ENCODE measurements at regions not wholly inside any gene's neighbourhood (a gene's known extent, or its start where the extent isn't known, plus 50 kb on each side); places are given as distances from the start of the nearest gene placed in this dataset.

DNA sequence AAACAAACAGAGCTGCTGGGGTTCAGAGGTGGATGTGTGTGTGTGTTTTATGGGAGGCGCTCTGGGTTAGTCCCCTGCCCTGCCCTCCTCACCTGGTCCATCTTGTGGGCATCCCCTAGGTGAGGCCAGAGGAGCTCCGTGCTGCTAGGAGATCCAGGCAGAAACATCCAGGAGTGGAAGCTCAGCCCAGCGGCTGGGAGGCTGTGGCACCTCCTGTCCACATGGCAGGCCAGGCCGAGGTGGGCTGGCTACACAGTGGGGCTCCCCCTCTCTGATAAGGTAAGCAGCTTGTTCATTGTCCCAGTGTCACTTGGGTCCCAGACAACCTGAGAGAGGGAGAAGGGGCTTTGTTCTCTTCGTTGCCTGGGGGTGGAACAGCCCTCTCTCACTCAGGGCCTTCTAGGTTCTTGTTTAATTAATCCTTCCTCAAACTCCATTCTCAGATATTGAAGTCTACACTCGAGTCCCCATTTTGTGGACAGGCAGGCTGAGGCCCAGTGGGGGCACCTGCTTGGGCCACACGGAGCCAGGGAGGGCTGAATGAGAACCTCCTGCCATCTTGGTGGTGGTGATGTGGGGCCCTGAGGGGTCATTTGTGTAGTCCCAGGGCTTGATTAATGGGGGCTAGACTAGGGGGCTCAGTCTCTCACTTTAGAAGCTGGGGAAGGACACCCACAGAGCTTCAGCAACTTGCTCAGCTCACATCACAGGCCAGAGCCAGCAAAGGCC lies 216.8 kb upstream of the GPR26 start:
- DNase-seq, result no peak
- H3K4me1 ChIP-seq, result no peaks in the 10 kb centered on the region
- no peak overlapping the region for H3K27ac ChIP-seq
- intact Hi-C loops (cut with DNase I), result no loop called here
- no peak overlapping the region for H3K4me3 ChIP-seq
- no peak for TF ChIP-seq CTCF (IDR thresholded peaks at IDR 0.05)
- TF ChIP-seq POLR2A (IDR thresholded peaks at IDR 0.05), result no peak
- no peaks in the 10 kb centered on the region for H3K9me3 ChIP-seq
- no peaks in the 10 kb centered on the region for H3K36me3 ChIP-seq
- peaks cover 0 to 6% (median 0%) of the 10 kb centered on the region in 4 donors for H3K27me3 ChIP-seq
- WGBS, 2 donors, result 83% methylated on average over 2 to 3 of the region's 7 CpGs

- Histone ChIP-seq H3K36me3 (no peaks in the 10 kb centered on the region), H3K9me3 (no peaks in the 10 kb centered on the region), H3K27ac (no peak overlapping the region), H3K27me3 (peaks cover 0 to 6% (median 0%) of the 10 kb centered on the region in 4 donors), H3K4me3 (no peak overlapping the region), H3K4me1 (no peaks in the 10 kb centered on the region)
- WGBS, 2 donors, result 71 to 74% methylated on average over 14 of the region's 14 CpGs
- DNase-seq, result no peak
- TF ChIP-seq POLR2A (IDR thresholded peaks at IDR 0.05) (no peak), CTCF (IDR thresholded peaks at IDR 0.05) (no peak)
- intact Hi-C loops (cut with DNase I), result no loop called here
Measured at GRCh38 chr10:123450956-123451605, 215.1 kb upstream of the GPR26 start.

DNA sequence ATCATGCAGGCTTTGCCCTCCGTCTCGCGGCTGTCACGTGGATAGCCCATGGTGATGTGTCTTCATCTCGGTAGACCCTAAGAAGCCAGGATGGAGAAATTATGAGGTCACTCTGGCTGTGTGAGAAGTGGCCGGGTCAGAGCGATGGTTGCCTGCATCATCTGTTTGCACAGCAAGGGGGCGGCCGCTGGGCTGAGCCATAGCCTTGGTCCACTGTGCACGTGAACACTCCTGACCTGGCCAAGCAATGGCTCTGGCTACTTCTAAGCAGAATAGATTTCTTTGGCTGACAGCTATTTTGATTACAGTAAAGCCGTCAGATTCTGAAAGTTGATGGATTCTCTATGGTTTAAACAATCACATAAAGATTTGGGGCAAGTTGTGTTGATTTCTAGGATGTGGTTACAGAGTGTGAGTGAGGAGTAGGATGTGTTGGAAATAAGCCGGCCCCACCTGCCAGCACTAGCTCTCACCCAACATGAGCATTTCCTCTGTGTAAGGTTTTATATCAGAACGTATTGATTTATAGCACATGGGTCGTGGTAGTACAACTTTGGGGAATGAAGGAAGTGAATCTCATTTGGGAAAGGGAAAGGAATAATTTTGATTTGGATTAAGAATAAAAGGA lies 214.4 kb upstream of the GPR26 start:
- H3K36me3 ChIP-seq, result no peaks in the 10 kb centered on the region
- peaks cover 0 to 6% (median 0%) of the 10 kb centered on the region in 4 donors for H3K27me3 ChIP-seq
- no peak for DNase-seq
- 66 to 72% methylated on average over 13 to 14 of the region's 14 CpGs for WGBS, 2 donors
- TF ChIP-seq CTCF (IDR thresholded peaks at IDR 0.05), result no peak
- no peak for TF ChIP-seq POLR2A (IDR thresholded peaks at IDR 0.05)
- H3K4me1 ChIP-seq, result no peaks in the 10 kb centered on the region
- H3K4me3 ChIP-seq, result no peak overlapping the region
- no peak overlapping the region for H3K27ac ChIP-seq
- H3K9me3 ChIP-seq, result no peaks in the 10 kb centered on the region
- intact Hi-C loops (cut with DNase I), result no loop called here

DNA sequence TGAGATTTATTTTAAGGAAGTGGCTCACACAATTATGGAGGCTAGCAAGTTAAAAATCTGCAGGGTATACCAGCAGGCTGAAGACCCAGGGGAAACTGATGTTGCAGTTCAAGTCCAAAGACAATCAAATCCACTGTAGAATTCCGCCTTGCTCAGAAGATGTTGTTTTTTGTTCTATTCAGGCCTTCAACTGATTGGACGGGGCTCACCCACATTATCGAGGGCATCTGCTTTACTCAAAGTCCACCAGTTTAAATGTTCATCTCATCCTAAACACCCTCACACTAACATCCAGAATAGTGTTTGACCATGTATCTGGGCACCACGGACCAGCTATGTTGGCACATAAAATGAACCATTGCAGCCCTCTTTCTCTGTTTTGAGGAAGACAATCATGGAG lies 211.2 kb upstream of the GPR26 start:
- no peaks in the 10 kb centered on the region for H3K9me3 ChIP-seq
- no peak overlapping the region for H3K27ac ChIP-seq
- 89% methylated on average over 4 of the region's 4 CpGs for WGBS, 2 donors
- no peaks in the 10 kb centered on the region for H3K36me3 ChIP-seq
- DNase-seq, result no peak
- H3K4me3 ChIP-seq, result no peak overlapping the region
- intact Hi-C loops (cut with DNase I), result no loop called here
- H3K27me3 ChIP-seq, result peaks cover 0 to 16% (median 0%) of the 10 kb centered on the region in 4 donors
- H3K4me1 ChIP-seq, result no peaks in the 10 kb centered on the region
- TF ChIP-seq POLR2A (IDR thresholded peaks at IDR 0.05) (no peak), CTCF (IDR thresholded peaks at IDR 0.05) (no peak)

- Histone ChIP-seq H3K36me3 (no peaks in the 10 kb centered on the region), H3K4me1 (no peaks in the 10 kb centered on the region), H3K27me3 (peaks cover 0 to 16% (median 0%) of the 10 kb centered on the region in 4 donors), H3K4me3 (no peak overlapping the region), H3K27ac (no peak overlapping the region), H3K9me3 (no peaks in the 10 kb centered on the region)
- DNase-seq, result no peak
- intact Hi-C loops (cut with DNase I), result no loop called here
- TF ChIP-seq CTCF (IDR thresholded peaks at IDR 0.05), result no peak
- no peak for TF ChIP-seq POLR2A (IDR thresholded peaks at IDR 0.05)
- 76 to 90% methylated on average over 3 of the region's 3 CpGs for WGBS, 2 donors
Measured at GRCh38 chr10:123455861-123456260, 210.3 kb upstream of the GPR26 start.

All from esophagus squamous epithelium (tissue), 5 donors.